Esophagus muscularis mucosa (tissue), 4 donors: ENCODE measurements at regions not wholly inside any gene's neighbourhood (a gene's known extent, or its start where the extent isn't known, plus 50 kb on each side); places are given as distances from the start of the nearest gene placed in this dataset.

Experiments
- CTCF ChIP-seq, 3 experiments: fragments of 200-600 bp in 2 of 3; fragments of 450-650 bp in 1 of 3; sonication (generic) in 2 of 3; IDR thresholded peaks; one replicate each; pipeline ENCODE4 v1.5.1; 2017 to 2019; ENCODE audit warnings: antibody characterized with exemption in 3 of 3, mild to moderate bottlenecking in 2 of 3, moderate library complexity in 1 of 3
- EP300 ChIP-seq: sonication (generic); formaldehyde crosslinking; IDR thresholded peaks from one replicate; pipeline ENCODE4 v1.6.1; 2017; ENCODE audit warnings: antibody characterized with exemption
- POLR2A ChIP-seq: fragments of 450-650 bp; IDR thresholded peaks from one replicate; pipeline ENCODE4 v1.6.1; 2017; ENCODE audit warnings: antibody characterized with exemption, moderate library complexity, mild to moderate bottlenecking, low read depth
- POLR2AphosphoS5 ChIP-seq, 2 donors: sonication (generic); formaldehyde crosslinking; IDR thresholded peaks; one replicate each; pipeline ENCODE4 v1.6.1; 2017; ENCODE audit warnings: antibody characterized with exemption in 2 of 2

DNA sequence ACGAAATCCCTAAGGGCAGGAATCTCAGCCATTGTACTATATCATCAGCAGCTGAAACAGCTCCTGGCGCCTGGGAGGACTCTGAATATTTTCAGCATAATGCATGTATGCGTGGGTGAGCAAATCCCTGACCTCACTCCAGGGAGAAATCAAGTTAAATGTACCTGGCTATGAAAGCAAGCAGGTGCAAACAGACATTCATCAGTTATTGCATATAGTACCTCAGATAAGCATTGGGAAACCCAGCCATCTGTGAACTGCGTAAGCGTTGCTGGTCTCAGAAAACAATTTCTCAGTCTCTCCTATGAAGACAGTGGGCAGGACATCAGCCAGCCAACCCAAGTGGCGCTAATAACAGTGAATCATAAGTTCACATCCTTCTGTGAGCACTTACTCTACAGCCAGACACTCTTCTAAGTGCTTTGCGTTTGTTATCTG lies 622.6 kb downstream of the EPM2A start:
- TF ChIP-seq EP300, result no peak
- no peak for TF ChIP-seq CTCF (IDR thresholded peaks at IDR 0.05)
- no peak for TF ChIP-seq POLR2A
- TF ChIP-seq POLR2AphosphoS5 (IDR thresholded peaks at IDR 0.05), result no peak
